GM19099 (cell line): ENCODE measurements at regions not wholly inside any gene's neighbourhood (a gene's known extent, or its start where the extent isn't known, plus 50 kb on each side); places are given as distances from the start of the nearest gene placed in this dataset.

ENCODE experiments used
- POLR2A ChIP-seq: IDR thresholded peaks from 3 replicates; pipeline ENCODE4 v1.6.1; 2011; ENCODE audit warnings: low read depth; ENCODE audit not compliant: insufficient read length; ENCODE audit errors: extremely low read depth

- TF ChIP-seq POLR2A: no peak
These were observed 263.1 kb downstream of the SEC14L1 start for GRCh38 chr17:77403854-77404253.

GRCh38 chr17:77404812-77405581, 264.2 kb downstream of the SEC14L1 start:
- TF ChIP-seq POLR2A: peak; percentile 57

- TF ChIP-seq POLR2A: no peak
These were observed 265.3 kb downstream of the SEC14L1 start for GRCh38 chr17:77405867-77406732.

GRCh38 chr17:77407321-77408277, 266.8 kb downstream of the SEC14L1 start:
- TF ChIP-seq POLR2A: no peak

GRCh38 chr17:77408284-77408683, 267.5 kb downstream of the SEC14L1 start:
- TF ChIP-seq POLR2A: no peak

GRCh38 chr17:77409282-77410161, 268.8 kb downstream of the SEC14L1 start:
- TF ChIP-seq POLR2A: no peak

- TF ChIP-seq POLR2A: no peak
These were observed 269.7 kb downstream of the SEC14L1 start for GRCh38 chr17:77410470-77410869.

- TF ChIP-seq POLR2A: no peak
These were observed 274.1 kb downstream of the SEC14L1 start for GRCh38 chr17:77414811-77415400.

- TF ChIP-seq POLR2A: no peak
These were observed 275.4 kb downstream of the SEC14L1 start for GRCh38 chr17:77416105-77416713.

- TF ChIP-seq POLR2A: no peak
These were observed 276.8 kb downstream of the SEC14L1 start for GRCh38 chr17:77417575-77417974.

- TF ChIP-seq POLR2A: no peak
These were observed 277.8 kb downstream of the SEC14L1 start for GRCh38 chr17:77418609-77419008.

- no peak for TF ChIP-seq POLR2A
These were observed 278.3 kb downstream of the SEC14L1 start for GRCh38 chr17:77419095-77419494.

- no peak for TF ChIP-seq POLR2A
These were observed 278.9 kb downstream of the SEC14L1 start for GRCh38 chr17:77419547-77420094.
